Endometrial microvascular endothelial cells (primary cell): ENCODE measurements at regions not wholly inside any gene's neighbourhood (a gene's known extent, or its start where the extent isn't known, plus 50 kb on each side); places are given as distances from the start of the nearest gene placed in this dataset.

Experiments
- in situ Hi-C: cut with HindIII; loops from 2 replicates; pipeline ENCODE4 v1.10.0; 2017; ENCODE audit warnings: low sequenced_read_pairs, low pct_unique_long_range_greater_than_20kb; ENCODE audit errors: inconsistent ontology term

- in situ Hi-C loops: no loop called here
These were observed 417.5 kb upstream of the ARGLU1 start for GRCh38 chr13:106985481-106985880.

GRCh38 chr13:106981051-106981450 is 413.1 kb upstream of the ARGLU1 start:
- in situ Hi-C loops: no loop called here

GRCh38 chr13:106967391-106967790 is 399.5 kb upstream of the ARGLU1 start:
- in situ Hi-C loops: no loop called here

- in situ Hi-C loops: no loop called here
These were observed 395.2 kb upstream of the ARGLU1 start for GRCh38 chr13:106963151-106963550.

GRCh38 chr13:106961651-106962050 is 393.7 kb upstream of the ARGLU1 start:
- in situ Hi-C loops: no loop called here

DNA sequence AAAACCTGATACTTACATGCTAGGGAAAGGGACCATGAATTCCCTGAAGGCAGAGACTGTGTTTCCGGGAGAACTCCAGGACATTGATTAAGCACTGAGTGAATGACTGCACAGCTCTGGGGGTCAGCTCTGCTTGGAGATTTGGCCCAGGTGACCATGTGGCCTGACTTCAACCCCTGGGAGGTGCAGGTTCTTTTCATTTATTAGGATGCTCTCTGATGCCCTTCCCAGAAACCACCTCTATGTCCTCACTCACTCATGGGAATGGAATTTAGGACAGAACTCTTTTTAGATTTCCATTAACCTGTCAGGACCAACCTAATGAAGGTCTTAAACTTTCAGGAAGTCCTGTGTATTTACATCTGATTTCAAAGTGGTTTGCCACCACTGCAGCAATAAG is 393.3 kb upstream of the ARGLU1 start:
- in situ Hi-C loops: no loop called here

DNA sequence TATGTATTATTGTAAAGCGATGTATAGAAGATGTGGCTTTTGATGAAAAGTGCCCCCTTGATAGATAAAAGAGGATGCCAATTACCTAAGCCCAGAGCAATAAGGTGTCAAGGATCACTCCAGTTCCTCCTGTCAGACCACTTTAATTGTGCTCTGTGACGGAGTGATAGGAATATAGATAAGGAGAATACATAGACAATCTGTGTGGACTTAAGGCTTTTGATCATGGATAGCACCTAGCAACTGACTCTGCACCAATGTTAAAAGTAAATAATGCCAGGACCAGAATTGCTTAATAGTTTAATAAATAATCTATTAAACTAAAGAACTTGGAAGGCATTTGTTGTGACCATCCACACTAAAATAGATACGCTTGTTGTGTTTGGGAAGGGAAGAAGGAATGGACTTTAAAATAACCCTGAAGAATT is 390.7 kb upstream of the ARGLU1 start:
- in situ Hi-C loops: no loop called here

DNA sequence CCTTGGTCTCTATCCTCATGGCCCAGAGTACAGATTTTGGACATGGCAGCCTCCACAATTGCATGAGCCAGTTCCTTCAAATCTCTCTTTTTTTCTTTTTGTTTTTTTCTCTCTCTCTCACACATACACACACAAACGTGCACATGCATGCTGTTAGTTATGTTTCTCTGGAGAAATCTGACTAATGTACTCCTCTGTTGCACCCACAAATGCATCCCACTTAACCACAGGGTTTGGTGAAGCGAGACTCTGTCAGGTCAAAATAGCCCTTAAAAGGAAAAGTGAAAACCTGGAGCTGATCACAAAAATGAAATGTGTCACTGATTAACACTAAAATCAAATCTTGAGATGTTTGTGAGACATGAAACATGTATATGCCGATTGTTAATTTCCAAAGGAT is 374.6 kb upstream of the ARGLU1 start:
- in situ Hi-C loops: no loop called here

DNA sequence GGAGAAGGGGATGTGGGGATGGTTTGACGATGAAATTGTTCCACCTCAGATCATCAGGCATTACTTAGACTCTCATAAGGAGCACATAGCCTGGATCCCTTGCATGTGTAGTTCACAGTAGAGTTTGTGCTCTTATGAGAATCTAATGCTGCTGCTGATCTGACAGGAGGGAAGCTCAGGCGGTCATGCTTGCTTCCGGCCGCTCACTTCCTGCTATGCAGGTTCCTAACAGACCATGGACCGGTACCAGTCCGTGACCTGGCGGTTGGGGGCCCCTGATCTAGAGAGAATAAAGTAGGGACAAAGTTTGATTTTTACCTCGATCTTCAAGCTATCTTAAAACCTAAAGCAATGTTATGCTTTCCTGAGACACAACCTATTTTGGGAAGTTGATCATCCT is 373.8 kb upstream of the ARGLU1 start:
- in situ Hi-C loops: no loop called here

- in situ Hi-C loops: no loop called here
These were observed 359.5 kb upstream of the ARGLU1 start for GRCh38 chr13:106927421-106927820.

DNA sequence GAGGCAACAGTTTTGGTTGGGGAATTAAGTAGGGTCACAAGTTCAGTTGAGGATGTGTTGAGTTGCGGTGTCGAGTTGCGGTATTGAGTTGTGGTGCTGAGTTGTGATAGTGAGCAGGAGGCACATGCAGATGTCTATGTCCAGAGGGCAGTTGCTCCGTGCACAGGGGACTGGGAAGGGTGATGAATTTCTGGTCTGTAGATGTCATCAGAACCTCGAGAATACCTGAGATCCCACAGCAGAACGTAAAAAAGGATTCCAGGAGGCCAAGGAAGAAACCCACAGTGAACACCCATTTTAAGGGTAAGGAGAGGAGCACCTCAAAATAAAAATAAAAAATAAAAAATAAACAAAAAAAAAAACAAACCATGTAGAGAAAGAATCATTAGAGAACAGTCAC is 354.4 kb upstream of the ARGLU1 start:
- in situ Hi-C loops: no loop called here

- in situ Hi-C loops: no loop called here
These were observed 351.7 kb upstream of the ARGLU1 start for GRCh38 chr13:106919638-106920037.

- in situ Hi-C loops: no loop called here
These were observed 351.2 kb upstream of the ARGLU1 start for GRCh38 chr13:106919133-106919532.

DNA sequence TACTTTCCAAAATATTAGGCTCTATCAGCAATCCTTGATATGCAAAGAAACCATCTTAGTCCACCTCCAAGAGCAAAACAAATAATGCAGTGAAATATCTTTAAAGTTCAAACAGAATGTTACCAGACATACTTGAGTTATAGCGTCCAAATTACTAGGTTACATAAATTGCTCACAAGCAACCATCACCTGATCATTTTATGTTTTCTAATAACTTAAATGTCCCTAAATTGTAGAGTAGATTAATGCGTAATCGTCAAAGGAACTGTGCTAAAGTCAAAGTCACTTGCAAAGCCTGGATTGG is 350.6 kb upstream of the ARGLU1 start:
- in situ Hi-C loops: no loop called here

DNA sequence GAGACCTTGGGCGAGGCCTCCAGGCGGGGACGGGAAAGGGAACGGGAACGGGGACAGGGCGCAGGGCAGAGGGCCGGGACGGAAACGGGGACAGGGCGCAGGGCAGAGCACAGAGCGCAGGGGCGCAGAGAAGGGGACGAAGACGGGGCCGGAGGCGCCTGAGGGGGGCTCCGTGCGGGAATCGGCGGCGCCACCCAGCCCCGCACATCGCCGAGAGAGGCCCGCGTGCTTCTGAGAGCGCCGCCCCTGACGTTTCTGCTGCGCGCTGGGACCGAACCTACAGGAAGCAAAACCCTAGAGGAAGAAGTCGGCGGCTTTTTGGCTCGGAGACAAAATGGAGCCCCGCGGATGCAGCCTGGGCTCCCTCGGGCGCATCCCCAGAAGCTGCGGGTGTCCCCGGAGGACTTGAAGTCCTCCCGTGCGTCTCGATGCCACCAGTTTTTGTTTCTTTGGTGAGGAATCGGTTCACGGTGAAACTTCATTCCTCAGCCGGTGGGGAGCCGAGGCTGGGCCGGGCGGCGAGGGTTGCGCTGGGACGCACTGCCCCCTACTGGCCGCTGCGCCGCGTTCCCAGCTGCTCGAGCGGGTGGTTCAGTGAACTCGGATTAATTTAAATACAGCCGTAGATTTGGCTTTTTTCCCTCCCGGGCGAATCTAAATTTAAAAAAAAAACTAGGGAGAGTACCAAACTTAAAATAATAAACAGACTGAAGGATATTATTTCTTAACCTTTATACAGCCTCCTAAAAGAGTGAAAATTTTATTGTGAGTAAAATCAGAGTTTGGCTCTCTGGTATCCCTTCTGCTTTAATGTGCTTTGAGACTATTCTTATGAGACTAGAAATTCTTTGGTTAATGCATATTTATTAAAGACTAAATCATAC is 350.0 kb upstream of the ARGLU1 start:
- in situ Hi-C loops: no loop called here

DNA sequence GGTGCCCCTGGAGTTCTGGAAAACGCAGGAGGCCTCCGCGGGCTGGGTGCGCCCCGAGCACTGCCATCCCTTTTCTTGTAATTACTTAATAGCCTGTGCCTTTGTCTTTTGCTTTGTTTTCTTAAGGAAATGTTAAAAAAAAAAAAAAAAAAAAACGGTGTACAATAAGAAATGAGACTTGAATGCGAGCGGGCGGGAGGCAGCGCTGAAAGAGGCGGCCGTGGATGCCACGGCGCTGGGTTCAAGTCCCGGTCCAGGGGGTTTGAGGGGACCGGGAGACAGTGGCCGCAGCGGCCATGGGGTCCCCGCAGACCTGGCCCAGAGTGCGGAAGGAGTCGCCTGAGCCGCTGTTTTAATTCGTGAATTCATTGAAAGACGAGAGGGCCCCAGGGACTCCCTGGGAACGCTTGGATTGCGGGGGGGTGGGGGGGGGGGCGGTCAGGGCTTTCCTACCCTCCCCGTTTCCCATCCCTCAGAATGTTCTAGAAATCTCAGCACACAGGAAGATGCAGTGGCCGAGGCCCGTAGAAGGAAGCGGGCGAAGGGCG is 349.2 kb upstream of the ARGLU1 start:
- in situ Hi-C loops: no loop called here

DNA sequence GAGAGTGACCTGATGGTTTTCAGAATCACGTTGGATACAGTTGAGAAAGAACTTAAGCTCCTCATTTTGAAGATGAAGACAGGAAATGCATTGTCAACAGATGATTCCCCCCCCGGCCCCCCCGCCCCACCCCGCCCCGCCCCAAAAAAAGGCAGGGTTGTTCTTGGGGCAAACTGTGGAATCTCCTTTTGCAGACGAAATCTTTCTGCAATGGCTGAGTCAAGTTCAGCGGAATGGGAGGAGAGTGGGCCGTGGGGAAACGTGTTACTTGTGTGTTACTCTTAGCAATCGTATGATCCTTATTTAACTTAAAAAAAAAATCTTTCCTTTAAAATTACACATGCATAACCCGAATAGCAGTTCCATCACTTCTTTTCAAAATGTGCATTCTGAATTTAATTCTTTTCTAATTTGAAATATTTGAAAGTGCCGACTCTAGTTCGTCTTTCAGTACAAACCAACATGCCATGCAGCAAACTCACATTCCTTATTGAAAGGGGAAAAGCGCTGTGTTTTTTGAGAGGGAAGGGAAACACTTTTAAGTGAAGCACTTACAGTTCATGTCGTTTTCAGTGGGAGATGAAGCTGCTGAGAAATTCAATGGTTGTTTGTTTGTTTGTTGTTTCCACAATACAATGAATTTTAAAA is 348.5 kb upstream of the ARGLU1 start:
- in situ Hi-C loops: no loop called here

DNA sequence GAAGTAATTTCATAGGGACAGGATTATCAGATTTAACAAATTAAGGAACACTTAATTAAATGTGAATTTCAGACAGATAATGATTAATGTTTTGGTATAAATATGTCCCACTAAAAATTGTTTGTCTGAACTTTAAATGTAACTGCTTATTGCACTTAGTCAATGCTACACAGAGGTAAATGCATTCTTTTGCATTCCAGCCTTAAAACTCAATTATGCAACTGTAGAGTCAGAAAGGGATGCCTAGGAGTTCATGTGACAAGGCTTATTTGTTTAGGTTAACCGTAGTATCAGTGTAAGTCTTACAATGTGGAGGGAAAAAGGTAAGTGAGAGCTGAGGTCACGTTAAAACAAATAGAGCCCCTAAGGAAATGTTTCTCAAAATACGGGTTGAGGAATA is 347.2 kb upstream of the ARGLU1 start:
- in situ Hi-C loops: no loop called here

GRCh38 chr13:106911627-106912026 is 343.7 kb upstream of the ARGLU1 start:
- in situ Hi-C loops: no loop called here

DNA sequence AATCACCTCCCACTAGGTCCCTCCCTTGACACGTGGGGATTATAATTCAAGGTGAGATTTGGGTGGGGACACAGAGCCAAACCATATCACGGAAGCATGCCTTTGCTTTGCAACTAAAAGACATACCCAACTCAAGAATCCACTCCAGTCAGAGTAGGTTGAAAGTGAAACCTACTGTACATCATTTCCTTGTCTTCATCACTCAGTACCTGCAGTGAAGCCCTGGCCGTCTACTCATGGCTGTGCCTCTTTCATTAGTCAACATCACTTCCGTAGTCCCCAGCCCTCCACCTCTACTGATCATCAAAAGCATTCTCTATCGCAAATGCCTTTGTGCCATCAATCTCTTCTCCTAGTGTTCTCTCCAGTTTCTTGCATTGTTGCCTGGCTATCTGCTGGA is 343.1 kb upstream of the ARGLU1 start:
- in situ Hi-C loops: no loop called here
